ENCODE measurements at regions not wholly inside any gene's neighbourhood (a gene's known extent, or its start where the extent isn't known, plus 50 kb on each side); places are given as distances from the start of the nearest gene placed in this dataset.

DNA sequence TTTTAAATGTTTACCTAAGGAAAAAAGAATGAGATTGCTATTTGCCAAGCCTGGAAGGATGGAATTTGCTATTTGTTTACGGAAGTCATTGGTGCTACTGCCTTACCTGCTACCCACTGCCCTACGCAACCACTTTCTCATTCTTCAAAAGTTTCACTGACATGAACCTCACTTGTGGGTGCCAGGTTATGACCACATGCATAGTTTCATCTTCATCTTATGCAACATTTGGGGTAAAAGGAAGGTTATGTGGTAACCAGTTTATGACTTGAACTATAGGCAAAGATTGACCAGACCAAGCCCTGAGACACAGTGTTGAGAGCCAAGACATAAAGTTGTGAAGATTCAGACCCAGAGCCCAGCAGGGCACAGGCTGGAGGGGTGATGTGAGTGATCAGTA lies 142.5 kb downstream of the LACC1 start:
- no peak for DNase-seq (ENCODE audit: low spot score)

DNA sequence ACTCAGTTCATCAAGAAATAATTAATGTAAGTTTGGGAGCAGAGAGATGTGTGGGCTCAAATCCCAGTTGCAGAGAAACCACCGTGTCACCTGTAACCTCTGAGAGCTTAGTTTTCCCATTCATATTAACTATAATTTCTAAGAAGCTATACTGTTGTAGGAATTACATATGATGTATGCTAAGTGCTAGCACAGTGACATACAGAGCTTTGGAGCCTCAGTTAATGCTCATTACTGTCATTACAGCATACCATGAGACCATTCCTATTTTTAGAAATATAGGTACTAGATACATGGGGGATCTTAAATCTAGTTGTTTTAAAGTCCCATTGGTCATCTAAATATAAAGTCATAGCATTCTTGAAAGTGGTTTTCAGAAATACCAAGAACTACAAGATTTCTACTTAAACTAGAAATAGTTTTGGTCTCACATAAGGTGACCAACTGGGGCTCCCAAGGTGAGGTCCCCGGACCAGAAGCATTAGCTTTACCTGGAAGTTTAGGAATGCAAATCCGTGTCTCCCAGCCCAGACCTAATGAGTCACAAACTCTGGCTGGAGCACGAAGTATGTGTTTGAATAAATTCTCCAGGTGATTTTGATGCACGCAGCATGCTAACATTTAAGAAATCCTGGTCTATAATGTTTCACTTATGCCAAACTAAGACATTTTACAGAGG lies 144.6 kb downstream of the LACC1 start:
- DNase-seq (ENCODE audit: low spot score): no peak

DNA sequence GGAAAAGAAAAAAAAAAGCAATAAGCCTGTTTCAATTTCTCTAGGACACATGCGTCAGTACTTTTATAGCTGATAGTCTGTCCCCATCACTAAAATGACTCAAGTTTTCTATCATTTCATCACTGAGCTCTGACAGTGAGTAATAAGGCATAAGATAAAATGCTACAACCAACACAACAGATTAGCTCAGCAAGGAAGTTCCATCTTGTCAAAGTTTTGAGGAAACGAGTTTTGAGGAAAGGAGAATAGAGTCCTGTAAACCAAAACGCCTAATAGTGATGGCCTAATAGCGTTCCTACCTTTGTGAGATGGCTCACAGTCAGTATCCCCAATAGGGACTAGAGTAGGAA lies 145.1 kb downstream of the LACC1 start:
- DNase-seq (ENCODE audit: low spot score): no peak

DNA sequence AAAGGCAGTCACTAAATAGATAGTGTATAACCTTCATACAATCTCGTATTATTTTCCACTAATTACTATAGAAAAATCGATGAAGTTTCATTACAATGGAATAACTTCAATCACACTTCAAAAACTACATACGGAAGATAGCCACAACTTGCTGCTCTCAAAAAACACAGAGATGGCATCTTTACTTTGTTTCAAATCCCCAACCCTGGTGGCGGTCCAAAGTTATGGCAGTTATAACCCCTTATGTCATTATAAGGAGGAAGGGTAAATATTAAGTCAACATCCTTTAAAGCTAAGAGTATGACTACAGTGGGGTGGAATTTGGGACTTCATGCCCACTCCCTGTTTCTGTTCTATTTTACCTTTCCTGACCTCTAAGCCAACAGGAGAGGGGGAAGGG lies 146.5 kb downstream of the LACC1 start:
- no peak for DNase-seq (ENCODE audit: low spot score)

DNA sequence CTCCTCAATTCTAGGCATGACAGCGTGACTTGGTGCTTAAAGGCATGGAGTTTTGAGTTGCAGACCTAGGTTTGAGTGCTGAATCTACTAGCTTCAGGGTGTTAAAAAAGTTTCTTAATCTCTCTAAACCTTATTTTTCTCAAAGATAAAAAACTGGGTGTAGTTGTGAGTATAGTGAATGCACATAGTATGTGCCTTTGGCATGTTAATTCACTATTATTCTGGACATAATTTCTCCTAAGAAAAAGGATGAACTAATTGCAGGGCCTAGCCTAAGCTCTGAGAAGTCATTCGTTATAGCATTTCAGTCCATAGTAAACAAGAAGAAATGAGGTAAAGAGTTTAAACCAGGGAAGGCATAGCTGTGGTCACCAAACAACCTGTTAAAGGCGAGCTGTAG lies 149.0 kb downstream of the LACC1 start:
- no peak for DNase-seq (ENCODE audit: low spot score)

DNA sequence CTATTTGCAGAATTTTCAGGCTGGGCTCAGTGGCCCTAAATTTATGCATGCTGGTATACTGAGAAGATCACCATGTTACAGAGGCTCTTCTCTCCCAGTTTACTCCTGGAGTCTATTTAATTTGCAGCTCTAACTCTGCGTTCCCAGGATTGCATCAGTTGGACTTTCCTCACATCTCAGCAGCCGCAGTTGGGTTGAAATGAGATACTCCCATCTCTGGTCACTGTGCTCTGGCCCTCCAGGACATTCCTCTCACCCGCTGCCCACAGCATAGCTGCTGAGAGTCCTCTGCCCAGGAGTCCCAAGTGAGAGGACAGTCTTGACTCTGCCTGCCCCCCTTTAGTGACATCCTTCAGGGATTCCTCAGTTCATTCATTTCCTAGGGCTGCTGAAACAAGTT lies 150.9 kb downstream of the LACC1 start:
- no peak for DNase-seq (ENCODE audit: low spot score)

DNA sequence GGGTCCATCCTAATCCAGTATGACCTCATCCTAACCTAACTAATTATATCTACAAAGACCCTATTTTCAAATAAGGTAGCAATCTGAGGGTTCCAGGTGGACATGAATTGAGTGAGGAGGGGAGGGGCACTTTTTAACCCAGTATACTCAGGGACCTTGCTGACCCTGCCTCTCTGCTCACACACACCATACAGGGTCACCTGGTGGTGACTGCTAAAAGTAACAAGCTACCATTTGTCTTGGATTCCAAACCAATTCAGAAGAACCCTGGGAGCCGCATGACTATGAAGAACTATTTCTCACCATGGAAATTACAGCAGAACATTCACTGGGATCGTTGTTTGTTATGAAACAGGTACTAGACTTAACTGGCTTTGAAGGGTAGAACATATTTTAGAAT lies 151.9 kb downstream of the LACC1 start:
- DNase-seq (ENCODE audit: low spot score): no peak

DNA sequence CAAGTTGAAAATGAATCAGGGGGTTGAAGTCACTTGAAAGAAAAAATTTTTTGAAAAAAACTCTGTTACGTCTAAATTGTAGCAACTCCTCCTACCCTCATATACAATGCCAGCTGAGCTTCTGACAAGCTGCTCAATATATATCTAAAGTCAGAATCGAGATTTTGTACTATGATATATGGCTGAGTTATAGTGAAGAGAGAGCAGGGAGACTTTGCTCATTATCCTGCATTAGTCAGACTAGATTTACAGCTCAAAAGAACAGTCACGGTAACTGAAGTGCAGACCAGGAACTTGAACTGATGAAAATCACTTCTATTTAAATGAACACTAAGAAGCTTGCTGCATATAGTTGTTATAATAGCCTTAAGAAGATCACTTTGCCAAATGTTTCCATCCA lies 153.1 kb downstream of the LACC1 start:
- no peak for DNase-seq (ENCODE audit: low spot score)

DNA sequence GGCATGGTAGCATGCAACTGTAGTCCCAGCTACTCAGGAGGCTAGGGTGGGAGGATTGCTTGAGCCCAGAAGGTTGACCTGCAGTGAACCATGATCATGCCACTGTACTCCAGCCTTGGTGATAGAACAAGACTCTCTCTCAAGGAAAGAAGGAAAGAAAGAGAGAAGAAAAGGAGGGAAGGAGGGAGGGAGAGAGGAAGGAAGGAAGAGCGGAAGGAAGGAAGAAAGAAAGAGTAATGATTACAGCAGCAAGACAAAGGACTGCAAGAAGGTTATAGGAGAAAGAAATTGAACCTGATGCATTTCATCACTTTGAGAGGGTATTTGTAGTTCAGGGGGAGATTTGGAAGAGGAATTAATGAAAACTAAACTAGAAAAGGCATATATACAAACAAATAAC lies 155.7 kb downstream of the LACC1 start:
- DNase-seq (ENCODE audit: low spot score): no peak

DNA sequence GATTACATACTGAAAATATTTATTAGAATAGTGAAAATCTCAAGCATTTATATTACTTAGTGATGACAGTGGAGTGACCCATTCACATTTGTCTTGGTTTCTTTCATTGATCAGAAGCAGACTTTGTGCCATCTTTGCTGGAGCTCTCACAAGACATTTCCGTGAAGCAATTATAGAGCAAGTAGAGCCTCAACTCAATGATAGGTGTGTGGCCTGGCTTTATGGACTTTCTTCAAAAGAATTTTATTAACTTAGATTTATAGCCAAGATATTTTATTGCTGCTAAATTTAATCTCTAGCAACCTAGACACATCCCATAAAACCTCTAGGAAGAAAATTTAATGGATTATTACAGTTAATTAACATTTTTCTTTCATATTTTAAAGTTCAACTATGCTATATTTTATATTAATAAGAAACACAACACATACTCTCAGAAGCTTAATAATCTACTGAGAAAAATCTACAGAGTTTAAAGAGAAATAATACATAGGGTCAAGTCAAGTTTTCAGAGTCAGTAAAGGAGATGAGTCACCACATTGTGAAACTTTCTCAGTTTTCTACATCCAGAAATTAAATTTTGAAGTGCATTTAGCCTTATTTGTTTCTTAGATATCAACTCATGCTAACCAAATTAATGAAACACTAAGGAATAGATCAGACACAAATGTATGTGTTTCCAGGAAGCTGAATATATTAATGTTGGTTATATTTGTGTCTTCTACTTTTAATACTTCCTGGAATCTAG lies 160.5 kb downstream of the LACC1 start:
- no peak for DNase-seq (ENCODE audit: low spot score)

DNA sequence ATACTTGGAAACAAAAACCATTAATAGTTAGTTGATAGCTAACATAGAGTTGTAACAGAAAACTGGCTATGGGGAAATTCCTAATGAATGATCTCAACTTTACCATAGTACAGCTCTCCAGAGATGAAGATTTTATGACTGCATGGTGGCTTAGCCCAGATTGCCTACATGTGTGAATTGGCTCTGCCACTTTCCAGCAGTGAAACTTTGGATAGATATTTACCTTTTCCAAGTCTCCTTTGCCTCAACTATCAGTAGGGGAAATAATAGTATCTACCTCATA lies 161.1 kb downstream of the LACC1 start:
- no peak for DNase-seq (ENCODE audit: low spot score)

DNA sequence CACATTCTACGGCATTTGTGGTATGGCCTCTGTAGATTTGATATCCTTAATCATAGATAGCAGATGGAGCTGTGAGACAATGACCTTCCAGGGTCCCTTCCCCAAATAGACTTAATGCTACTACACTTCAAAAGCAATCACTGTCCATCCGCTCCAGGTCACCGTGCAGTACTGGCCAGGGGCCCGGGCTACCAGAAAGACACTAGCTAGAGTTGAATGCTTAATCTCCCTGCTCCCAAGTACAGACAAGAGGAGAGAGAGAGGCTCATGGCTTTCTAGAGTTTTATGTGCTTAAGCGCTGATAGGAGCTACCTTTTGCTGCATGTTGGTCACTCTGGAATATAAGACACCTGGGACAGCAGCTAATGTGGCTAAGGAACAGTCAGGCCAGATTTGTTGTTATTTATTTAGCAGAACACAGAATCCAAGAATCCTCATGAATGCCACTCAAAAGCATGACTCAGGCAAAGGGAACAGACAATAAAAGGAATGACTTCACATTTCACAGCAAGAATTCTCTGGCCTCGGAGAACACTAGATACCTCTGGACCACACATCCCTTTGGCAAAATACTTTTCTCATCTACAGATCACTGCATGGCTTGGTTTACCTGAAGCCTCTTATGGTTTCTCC lies 165.0 kb downstream of the LACC1 start:
- DNase-seq (ENCODE audit: low spot score): no peak

DNA sequence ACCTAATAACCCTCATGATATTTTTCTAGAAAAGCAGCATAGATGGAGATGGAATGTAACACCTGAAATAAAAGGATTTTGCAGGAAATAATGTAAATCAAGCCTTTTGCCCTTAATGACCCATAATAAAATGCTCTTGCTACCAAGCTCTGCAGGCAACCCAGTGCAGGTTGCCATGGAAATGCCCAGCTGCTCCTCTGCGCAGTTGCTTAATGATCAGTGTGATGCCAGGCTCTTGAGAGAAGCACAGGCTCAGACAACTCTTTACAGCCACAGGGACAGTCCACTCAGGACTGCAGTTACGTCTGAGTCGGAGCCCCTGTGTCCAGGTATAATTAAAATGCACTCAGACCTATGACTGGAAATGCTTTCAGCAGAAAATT lies 165.5 kb downstream of the LACC1 start:
- no peak for DNase-seq (ENCODE audit: low spot score)

DNA sequence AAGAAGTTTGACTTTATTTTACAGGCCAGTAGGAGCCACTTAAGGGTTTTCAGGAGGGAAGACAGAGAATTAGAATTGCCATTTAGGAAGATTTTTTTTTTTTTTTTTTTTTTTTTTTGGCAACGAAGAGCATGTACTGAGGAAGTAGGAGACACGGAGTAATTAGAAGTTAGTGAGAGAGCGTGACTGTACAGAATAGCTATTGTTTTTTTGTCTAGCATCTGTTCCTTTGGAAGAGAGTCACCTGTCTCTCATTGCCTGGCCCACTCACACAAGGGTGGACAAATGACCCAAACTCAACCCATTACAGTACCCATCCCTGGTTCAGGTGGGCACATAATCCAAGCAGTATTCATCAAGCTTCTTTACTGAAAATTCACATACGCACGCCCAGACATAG lies 166.7 kb downstream of the LACC1 start:
- no peak for DNase-seq (ENCODE audit: low spot score)

DNA sequence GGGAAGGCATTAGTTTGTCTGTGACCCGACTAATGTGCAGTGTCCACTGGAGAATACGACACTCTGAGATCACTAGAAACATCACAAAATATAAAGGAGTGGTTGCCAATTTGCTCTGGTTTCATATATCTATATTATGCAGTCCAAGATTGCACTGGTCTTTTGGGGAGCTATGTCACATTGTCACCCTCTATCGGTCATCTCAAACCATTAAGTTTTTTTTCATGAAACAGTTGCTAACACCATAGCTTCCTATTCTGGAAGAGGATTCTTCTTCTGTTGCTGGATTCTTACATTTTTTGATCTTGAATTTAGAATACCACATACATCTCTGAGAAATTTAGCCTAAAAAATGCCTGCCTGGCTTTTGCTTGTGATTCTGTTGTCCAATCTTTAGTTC lies 168.6 kb downstream of the LACC1 start:
- no peak for DNase-seq (ENCODE audit: low spot score)

DNA sequence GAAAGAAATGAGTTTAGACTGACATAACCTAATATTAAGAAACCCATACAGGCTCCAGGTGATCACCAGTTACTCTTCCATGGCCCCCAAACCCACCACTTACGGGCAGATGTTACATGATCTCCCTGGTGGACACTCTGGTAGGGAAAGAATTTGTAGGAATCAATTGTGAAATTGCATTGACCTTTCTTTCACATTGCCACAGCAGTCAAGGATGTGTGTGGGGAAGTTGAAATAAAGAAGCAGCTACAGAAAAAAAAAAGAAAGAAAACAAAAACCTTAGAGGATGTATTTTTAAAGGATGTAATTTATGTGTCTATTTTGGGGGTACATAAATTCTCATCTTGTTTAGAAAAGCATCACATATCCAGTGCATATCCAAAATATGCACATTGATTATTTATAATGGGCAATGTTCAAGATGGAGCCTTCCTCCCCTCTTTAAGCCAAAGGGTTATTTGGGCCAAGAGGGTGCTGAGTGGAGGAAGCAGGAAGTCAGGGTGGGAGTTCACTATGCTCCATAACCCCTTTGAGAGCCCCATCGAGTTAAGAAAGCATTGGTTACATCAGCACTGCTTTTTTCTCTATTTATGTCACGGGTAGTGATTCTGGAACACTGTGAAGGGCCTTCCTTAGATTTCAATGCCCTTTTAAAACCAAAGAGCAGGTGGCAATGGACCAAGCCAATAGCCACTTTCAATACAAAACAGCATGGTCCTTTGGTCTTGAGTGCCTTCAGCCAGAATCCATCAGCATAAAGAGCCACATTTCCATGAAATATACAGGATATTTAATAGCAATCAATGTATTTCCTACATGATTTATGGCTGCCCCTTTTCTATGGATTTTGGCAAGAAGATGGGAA lies 169.6 kb downstream of the LACC1 start:
- DNase-seq (ENCODE audit: low spot score): no peak

DNA sequence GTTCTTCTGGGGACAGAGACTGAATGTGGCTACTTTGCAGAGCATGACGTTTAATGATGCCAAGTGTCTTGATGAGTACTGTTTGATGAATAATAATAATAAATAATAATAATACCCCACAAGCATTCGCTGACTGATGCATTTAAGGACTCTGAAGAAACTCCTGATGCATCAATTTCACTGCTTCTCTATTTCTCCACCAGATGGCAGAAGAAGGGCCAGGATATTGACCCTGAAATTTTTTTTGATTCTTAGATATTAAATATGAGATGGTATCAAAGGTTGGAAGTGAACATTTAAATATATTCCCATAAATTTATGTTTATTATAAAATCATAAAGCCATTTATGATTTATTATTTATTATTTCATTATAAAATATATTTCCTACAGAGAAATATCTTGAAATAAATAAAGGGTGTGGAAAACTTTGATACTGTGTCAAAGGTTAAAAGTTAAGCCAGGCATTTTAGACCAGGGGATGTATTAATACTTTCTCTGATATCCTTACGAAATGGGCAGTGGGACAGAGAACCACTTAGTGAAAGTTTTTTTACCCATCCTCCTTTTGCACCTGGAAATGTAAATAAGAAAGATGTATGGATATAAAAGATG lies 170.9 kb downstream of the LACC1 start:
- DNase-seq (ENCODE audit: low spot score): no peak

DNA sequence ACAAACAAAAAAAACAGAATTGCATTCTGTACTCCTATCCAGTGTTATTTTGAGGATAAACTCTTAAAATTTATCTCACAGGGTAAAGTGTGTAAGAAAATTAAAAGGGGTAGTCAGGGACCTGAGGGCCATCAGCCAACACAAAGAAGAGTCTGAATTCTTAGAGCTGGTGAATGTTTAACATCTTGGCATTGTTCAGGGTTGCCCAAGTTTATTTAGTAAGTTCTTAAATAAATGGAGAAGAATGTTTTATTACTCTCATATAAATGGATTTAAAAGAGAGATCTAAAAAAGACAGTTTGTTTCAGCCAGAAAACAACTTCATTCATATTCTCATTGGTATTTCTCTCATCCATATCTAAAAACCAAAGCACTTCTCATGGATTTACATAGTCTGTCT lies 171.7 kb downstream of the LACC1 start:
- DNase-seq (ENCODE audit: low spot score): no peak

DNA sequence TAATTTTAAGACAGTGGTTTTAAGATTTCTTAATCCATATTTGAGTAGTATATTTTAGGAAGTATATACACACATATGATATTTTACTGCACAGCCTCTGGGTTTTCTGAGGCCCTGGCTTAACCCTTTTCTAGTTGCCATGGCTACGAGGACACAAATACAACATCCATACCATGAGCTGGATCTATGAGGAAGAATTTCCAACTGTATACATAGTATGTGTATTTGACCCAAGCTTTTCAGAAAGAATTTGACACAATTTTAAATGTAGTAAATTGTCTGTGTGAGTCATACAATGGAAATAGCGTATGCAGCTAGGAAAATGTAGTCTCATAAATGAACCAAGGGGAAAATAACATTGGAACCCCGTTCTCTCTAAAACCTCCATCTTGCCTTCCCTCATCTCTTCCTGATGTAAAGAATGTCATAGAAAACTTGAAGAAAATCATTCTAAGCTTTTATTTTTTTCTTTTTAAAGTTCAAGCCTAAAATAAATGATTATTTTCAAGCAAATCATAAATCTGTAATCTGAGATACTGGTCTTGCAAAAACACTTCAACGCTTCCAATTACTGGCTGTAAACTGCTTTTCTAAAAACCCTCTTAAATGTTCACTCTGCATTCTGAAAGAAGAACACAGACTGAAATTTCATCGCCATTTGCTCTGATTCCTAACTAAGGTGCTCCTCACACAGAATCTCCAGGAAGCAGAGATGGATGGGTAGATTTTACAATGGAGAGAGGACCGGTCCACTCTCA lies 172.4 kb downstream of the LACC1 start:
- DNase-seq (ENCODE audit: low spot score): no peak

DNA sequence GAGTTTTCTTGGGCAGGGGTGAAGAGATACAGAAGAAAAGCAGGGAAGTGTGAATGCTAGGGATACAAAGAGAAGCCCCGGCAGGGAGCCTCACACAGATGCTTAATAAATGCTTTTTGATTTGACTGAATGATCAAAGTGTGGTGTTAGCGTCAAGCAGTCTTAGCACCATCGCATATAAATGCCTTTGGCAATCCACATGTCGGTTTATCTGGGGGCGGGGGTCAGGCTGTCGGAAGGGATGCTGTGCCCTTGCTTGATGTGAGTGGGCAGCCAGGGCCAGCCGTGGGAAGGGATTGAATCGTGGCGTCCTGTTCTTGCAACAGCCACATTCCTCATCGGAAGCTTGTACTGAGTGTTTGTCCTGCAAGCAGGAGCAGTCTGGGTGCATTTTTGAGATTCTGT lies 173.1 kb downstream of the LACC1 start:
- DNase-seq (ENCODE audit: low spot score): no peak

DNA sequence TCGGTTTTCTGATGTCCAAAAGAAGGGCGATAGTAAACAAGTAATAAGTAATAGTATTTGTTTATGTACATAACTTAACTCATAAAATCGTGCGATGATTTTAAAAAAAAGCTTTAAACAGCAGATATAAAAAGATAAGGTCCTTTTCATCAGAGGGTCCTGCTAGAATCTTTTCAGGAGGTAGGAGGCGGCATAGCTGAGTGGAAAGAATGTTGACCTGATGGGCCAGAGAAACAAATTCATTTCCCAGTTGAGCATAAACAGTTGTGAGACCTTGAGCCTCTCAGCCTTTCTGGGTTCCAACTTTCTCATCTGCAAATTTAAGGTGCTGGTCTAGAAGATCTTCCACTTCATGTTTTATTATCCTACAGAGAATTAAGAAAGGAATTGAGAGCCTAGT lies 173.5 kb downstream of the LACC1 start:
- no peak for DNase-seq (ENCODE audit: low spot score)

DNA sequence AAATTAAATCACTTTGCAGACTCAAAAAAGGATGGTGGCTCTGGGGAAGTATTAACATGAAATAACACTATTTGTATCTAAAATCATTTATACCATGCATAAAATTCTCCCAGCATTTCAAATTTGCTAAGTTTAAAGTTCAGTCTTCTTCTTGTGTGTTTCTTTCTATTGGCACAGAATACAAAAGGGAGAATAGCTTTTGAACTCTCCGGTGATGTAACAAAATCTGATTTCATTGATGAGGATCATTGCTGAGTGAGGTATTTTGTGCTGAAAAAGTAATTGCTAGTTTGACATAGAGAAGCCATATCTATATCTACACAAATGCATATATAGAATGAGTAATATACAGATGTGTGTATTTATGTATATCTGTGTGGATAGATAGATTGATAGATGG lies 174.8 kb downstream of the LACC1 start:
- no peak for DNase-seq (ENCODE audit: low spot score)
